SU-DHL-6 (cell line): ENCODE measurements at regions not wholly inside any gene's neighbourhood (a gene's known extent, or its start where the extent isn't known, plus 50 kb on each side); places are given as distances from the start of the nearest gene placed in this dataset.
A peak's percentile ranks its signal among the peaks of the same experiment; 100 is the strongest.

Source experiments
- H2AFZ ChIP-seq: fragments of 200-600 bp; sonication (generic); 2 replicates; pipeline ENCODE4 v1.6.1; 2014; ENCODE audit warnings: low read depth, mild to moderate bottlenecking, moderate library complexity, mixed read lengths, antibody characterized with exemption, low read length; ENCODE audit not compliant: severe bottlenecking
- H3F3A ChIP-seq: fragments of 200-600 bp; shearing (Covaris generic); 2 replicates; pipeline ENCODE4 v1.6.0; 2016; ENCODE audit warnings: antibody characterized with exemption, mild to moderate bottlenecking; ENCODE audit not compliant: insufficient read depth
- H3K27ac ChIP-seq: fragments of 200-600 bp; sonication (generic); 2 replicates; pipeline ENCODE4 v1.5.1; 2016; ENCODE audit warnings: low read depth, mild to moderate bottlenecking, low read length, moderate library complexity, mixed read lengths
- H3K27me3 ChIP-seq: fragments of 200-600 bp; sonication (generic), shearing (Covaris generic); 2 replicates; pipeline ENCODE4 v1.6.0; 2014; ENCODE audit warnings: mild to moderate bottlenecking, low read length
- H3K36me3 ChIP-seq: fragments of 200-600 bp; sonication (generic); 2 replicates; pipeline ENCODE4 v1.6.1; 2014; ENCODE audit warnings: mild to moderate bottlenecking, low read length, mixed read lengths
- H3K4me2 ChIP-seq: fragments of 300-600, 200-600 bp; shearing (Covaris generic), sonication (generic); 2 replicates; pipeline ENCODE4 v1.6.0; 2014; ENCODE audit warnings: low read length, low read depth, mild to moderate bottlenecking; ENCODE audit not compliant: poor library complexity, severe bottlenecking
- H3K4me3 ChIP-seq: fragments of 200-600 bp; sonication (generic); 2 replicates; pipeline ENCODE4 v1.5.1; 2014; ENCODE audit warnings: antibody characterized with exemption, low read length, mild to moderate bottlenecking, mixed read lengths; ENCODE audit not compliant: insufficient read depth, poor library complexity, severe bottlenecking
- H3K79me2 ChIP-seq: fragments of 200-600 bp; sonication (generic); 2 replicates; pipeline ENCODE4 v1.6.1; 2014; ENCODE audit warnings: mild to moderate bottlenecking, low read length, moderate library complexity; ENCODE audit not compliant: insufficient read depth
- H3K9ac ChIP-seq: fragments of 200-600 bp; sonication (generic); 2 replicates; pipeline ENCODE4 v1.7.0; 2014; ENCODE audit warnings: mild to moderate bottlenecking, low read length
- H3K9me2 ChIP-seq: fragments of 200-600 bp; sonication (generic); replicated peaks from 2 replicates; pipeline ENCODE4 v1.6.1; 2014; ENCODE audit warnings: low read length; ENCODE audit not compliant: insufficient read depth
- H3K9me3 ChIP-seq: fragments of 200-600 bp; sonication (generic); 2 replicates; pipeline ENCODE4 v1.6.1; 2014; ENCODE audit warnings: low read length, mixed read lengths; ENCODE audit not compliant: insufficient read depth
- H4K20me1 ChIP-seq: fragments of 200-600 bp; sonication (generic); 2 replicates; pipeline ENCODE4 v1.6.1; 2014; ENCODE audit warnings: low read depth, mild to moderate bottlenecking, antibody characterized with exemption, low read length, moderate library complexity, mixed read lengths
- CTCF ChIP-seq: fragments of 200-600 bp; sonication (generic); IDR thresholded peaks from one replicate; pipeline ENCODE4 v1.5.1; 2017; ENCODE audit warnings: antibody characterized with exemption, mild to moderate bottlenecking, low read length, moderate library complexity; ENCODE audit not compliant: insufficient read depth, poor library complexity, severe bottlenecking
- EZH2phosphoT487 ChIP-seq: fragments of 200-600 bp; sonication (generic), shearing (Covaris generic); conservative IDR thresholded peaks from 2 replicates; pipeline ENCODE4 v1.6.1; 2018; ENCODE audit warnings: mild to moderate bottlenecking, antibody characterized with exemption, low read length, moderate library complexity, mixed read lengths

- H3K9me2 ChIP-seq: no peaks in the 10 kb centered on the region
- H3K27me3 ChIP-seq: no peaks in the 10 kb centered on the region
- no peaks in the 10 kb centered on the region for H3K36me3 ChIP-seq
- H3K4me3 ChIP-seq: no peak overlapping the region
- H3K9me3 ChIP-seq: no peaks in the 10 kb centered on the region
- H3F3A ChIP-seq: peaks cover 50% of the 10 kb centered on the region
- peak overlapping the region; percentile 20; the same call in 1 of the 2 replicates for H3K27ac ChIP-seq
- no peak overlapping the region for H3K4me2 ChIP-seq
- no peaks in the 10 kb centered on the region for H3K79me2 ChIP-seq
- no peak overlapping the region for H3K9ac ChIP-seq
- no peak overlapping the region for H2AFZ ChIP-seq
- TF ChIP-seq EZH2phosphoT487: no peak
- TF ChIP-seq CTCF: peak; percentile 22
- no peaks in the 10 kb centered on the region for H4K20me1 ChIP-seq
These were observed 128.9 kb downstream of the KLF13 start for GRCh38 chr15:31455499-31455898.

- Histone ChIP-seq H3K9me2 (no peaks in the 10 kb centered on the region), H3K79me2 (no peaks in the 10 kb centered on the region), H3K36me3 (no peaks in the 10 kb centered on the region), H3K27ac (peak overlapping the region; percentile 95), H2AFZ (no peak overlapping the region), H3K27me3 (no peaks in the 10 kb centered on the region), H3F3A (peaks cover 59% of the 10 kb centered on the region), H3K9ac (no peak overlapping the region), H3K4me2 (no peak overlapping the region), H3K4me3 (no peak overlapping the region), H3K9me3 (no peaks in the 10 kb centered on the region), H4K20me1 (no peaks in the 10 kb centered on the region)
- TF ChIP-seq EZH2phosphoT487: no peak
- TF ChIP-seq CTCF: no peak
These were observed 129.9 kb downstream of the KLF13 start for GRCh38 chr15:31456354-31457060.

GRCh38 chr15:31457161-31457560, 130.5 kb downstream of the KLF13 start:
- Histone ChIP-seq H3K79me2 (no peaks in the 10 kb centered on the region), H3F3A (peaks cover 59% of the 10 kb centered on the region), H3K27me3 (no peaks in the 10 kb centered on the region), H4K20me1 (no peaks in the 10 kb centered on the region), H3K9ac (0 out of 2 replicates have a peak overlapping the region, but pooled peaks have one; percentile 1), H3K27ac (peak overlapping the region; percentile 95), H3K4me2 (peak overlapping the region; percentile 76), H3K9me2 (no peaks in the 10 kb centered on the region), H3K36me3 (no peaks in the 10 kb centered on the region), H3K9me3 (no peaks in the 10 kb centered on the region), H3K4me3 (no peak overlapping the region), H2AFZ (no peak overlapping the region)
- TF ChIP-seq CTCF (no peak), EZH2phosphoT487 (no peak)
